GM19238 (cell line): ENCODE measurements at regions not wholly inside any gene's neighbourhood (a gene's known extent, or its start where the extent isn't known, plus 50 kb on each side); places are given as distances from the start of the nearest gene placed in this dataset.
"Not testable (repeated sequence)": the region's sequence is repeated elsewhere in the genome, so short reads cannot be mapped to it uniquely, and the experiment has no call there.

ENCODE experiments used
- DNase-seq: peaks from one replicate; pipeline ENCODE4 v3.0.0; 2011; ENCODE audit warnings: low spot score; ENCODE audit not compliant: insufficient read length

GRCh38 chr20:4366076-4366475 is 117.0 kb upstream of the ADRA1D start:
- no peak for DNase-seq

DNA sequence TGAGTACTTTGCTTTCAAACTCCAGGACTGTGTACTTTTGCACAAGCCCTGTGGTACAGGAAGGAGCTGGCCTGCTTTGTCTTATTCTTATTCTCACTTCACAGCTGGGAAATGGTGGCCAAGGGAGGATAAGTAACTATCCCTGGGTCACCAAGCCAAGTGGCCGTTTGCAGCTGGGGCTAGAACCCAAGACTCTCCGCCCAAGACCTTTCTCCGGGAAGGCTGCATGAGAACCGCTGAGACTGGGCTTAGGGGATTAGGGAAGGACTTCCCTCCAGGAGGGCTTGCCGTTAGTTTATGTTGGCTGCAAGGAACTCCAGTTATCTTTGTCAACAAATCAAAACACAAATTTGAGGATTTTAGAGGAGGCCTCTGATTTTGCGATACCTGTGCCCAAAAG is 109.5 kb upstream of the ADRA1D start:
- no peak for DNase-seq

GRCh38 chr20:4352348-4352747 is 103.3 kb upstream of the ADRA1D start:
- no peak for DNase-seq

- no peak for DNase-seq
Measured at GRCh38 chr20:4350096-4350495, 101.0 kb upstream of the ADRA1D start.

- no peak for DNase-seq
Measured at GRCh38 chr20:4344670-4345069, 95.6 kb upstream of the ADRA1D start.

DNA sequence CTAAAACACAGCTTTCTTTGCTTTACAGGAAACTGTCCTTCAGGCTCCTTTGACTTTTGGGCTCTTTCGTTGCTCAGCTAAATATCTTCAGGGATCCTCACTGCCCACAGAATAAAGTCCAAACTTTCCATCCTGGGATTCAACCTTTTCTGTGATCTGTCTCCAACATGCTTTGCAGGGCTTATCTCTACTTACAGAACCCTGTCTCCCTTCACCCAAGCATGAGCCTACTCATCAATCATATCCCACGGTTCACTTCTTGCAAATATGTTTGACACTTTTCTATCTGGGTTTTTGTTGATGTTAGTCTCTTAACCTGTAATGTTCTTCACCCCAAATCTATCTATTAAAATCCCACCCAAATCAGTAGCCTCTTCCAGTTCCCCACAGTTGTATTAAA is 93.5 kb upstream of the ADRA1D start:
- no peak for DNase-seq

- DNase-seq: no peak
Measured at GRCh38 chr20:4341804-4342485, 92.9 kb upstream of the ADRA1D start.

GRCh38 chr20:4335722-4336121 is 86.6 kb upstream of the ADRA1D start:
- DNase-seq: no peak

GRCh38 chr20:4332121-4332860 is 83.2 kb upstream of the ADRA1D start:
- no peak for DNase-seq

DNA sequence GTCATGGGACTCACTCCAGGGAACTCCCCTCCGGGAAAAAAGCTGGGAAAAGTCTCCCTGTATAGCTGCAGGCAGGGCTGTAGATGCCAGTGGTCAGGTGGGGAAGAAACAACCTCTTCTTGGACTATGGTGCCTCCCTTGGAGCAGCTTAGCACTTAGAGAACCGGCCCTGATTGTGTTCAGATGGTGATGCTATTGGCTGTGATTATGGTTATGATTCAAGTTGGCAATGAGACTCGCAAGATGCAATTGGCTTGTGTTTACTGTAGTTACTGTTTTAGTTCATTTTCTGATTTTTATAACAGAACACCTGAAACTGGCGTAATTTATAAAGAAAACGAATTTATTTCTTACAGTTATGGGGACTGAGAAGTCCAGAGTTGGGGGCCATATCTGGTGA is 80.9 kb upstream of the ADRA1D start:
- no peak for DNase-seq

DNA sequence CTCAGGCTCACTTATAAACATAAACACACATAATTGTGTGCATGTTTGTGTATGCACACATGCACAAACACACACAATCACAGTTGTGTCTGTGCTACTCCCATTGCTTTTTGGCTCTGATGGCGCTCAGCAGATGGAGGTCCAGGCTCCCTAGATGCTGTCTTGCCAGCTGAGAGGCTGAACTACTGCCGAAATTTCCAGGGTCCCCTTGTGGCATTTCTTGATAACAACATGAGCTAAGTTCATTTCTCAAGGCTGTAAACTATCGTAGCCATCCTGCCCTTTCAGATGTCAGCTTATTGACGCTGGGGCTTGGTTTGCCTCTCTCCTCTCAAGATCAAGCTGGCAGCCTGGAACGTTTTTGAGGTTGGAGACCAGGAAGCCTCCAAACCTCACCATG is 80.1 kb upstream of the ADRA1D start:
- DNase-seq: no peak

DNA sequence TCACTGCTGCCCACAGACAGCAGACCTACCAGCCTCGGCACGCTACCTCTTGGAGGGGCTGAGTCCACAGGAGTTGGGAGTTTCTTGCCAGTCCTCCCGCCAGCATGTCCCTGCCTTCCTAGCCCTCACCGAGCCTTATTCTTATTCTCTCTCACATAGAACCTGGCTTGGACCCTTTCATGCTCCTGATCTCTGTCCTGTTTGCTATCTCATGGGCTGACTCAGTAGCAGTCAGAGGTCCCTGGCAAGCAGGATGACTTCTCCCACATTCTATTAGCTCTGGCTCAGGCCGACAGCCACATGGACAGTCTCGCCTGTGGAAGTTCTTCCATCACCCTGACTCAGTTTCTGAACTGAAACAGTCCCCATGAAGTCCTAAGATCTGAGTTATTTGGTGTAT is 79.5 kb upstream of the ADRA1D start:
- DNase-seq: no peak

DNA sequence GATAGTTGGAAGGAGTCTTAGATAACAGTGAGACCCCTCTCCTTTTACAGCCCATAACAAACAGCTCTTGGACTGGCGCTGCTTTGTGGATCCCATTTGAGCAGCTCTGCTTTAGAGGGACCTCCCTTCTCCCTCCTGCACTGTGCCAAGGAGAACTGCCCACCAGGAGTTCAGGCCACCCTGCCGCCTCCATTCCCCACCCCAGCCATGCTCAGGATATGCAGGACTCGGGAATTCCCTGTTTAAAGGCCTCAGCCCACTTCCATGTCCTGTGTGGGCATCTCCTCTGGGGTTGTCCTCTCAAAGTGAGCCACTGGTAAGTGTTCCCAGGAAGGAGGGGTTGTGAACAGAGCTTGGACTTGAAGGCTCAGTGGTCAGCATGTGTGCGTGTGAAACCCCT is 78.9 kb upstream of the ADRA1D start:
- DNase-seq: no peak

DNA sequence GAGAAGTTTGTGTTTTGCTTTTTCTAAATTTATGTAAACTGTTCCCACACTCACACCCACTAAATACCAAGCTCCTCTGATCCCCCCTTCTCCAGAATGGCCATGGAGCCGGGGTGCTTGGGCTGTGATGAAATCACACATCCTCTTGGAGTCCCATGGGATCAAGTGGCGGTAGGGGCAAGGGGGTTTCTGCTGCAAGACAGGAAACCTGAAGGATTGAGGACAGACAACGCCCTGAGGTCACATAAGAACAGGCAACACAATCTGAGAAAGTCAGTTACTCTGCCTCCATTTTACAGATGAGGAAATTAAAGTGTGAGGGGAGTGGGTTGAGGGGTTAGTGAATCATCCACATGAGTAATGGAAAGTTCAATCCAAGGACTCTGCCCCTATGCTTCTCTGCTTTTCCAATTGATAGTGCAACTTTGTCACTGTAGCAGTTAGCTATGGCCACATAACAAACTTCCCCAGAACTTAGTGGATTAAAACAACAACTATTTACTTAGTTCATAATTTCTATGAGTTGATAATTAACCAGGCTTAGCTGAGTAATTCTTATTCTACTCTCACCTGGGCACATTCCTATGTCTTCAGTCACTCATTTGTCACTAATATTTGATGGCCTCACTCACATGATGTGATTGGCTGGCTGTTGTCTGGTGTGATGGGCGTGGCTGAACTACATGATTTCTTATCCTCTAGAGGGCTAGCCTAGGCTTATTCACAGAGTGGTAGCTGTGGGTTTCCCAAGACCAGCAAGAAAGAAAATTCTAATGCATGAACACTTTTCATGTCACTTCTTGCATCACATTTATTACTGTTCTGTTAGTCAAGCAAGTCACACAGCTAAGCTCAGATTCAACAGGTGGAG is 77.3 kb upstream of the ADRA1D start:
- DNase-seq: no peak

DNA sequence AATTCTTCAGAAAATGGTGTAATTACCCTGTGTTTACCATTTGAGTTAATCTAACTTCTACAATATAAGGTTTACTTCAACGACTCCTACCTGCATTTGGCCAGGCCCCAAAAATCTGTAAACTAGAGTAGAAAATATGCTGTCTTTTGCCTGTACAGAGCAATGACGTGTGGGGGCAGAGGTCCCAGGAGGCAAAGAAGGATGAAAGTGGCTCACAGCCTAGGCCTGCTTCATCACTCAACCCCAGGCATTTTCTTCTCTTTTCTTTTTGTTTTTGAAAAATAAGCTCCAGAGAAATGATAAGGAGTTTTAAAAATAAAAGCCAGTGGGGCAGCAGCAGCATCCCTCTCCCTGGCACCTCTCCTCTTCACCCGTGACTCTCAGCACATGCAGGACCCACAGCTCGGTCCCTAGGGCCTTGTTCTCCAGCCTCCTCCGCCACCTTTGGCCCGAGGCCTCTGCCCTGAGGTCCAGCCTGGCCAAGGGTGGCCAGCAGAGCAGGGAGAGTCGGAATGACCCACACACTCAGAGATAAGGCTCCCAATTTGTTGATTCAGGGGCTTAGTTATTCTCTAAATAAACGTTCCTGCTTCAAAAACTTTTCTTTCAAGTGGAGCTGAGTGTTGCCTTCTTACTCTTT is 76.6 kb upstream of the ADRA1D start:
- DNase-seq: no peak

GRCh38 chr20:4324611-4325243 is 75.6 kb upstream of the ADRA1D start:
- DNase-seq: no peak

DNA sequence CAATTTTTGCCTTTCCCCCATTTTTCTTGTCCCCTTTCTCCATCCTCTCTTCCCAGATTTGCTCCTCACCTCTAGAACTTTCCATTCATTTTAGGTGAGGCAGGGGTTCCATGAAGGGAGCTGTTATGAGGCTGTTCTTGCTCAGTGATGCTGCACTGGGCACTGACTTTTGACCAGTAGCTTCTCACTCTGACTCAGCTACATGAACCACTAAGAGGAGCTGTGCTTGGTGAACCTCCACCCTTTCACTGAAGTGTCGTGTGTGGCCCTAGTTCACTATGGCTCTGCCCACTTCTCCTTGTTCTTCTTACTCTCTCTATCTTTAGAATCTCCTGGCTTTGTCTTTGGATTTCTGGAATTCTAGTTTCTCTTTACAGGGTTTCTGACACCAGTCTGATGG is 73.4 kb upstream of the ADRA1D start:
- DNase-seq: no peak

GRCh38 chr20:4320291-4320690 is 71.2 kb upstream of the ADRA1D start:
- no peak for DNase-seq

DNA sequence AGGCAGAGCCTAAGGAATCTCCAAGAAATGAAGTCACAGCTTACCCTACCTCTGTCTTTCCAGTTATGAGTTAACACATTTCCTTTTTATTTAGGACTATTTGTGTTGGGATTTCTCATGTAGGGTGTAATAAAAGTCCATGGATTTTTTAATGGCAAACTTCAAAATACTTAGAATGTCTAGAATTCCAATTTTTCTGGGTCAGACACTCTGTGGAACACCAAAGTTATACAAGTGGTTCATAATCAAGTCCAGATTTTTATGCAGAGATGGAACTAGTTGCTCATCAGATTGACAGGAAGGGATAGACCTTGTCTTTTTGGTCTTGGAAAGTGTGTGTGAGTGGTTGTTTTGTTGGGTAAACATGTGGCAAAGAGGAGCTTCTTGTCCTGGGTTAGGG is 69.8 kb upstream of the ADRA1D start:
- DNase-seq: no peak

DNA sequence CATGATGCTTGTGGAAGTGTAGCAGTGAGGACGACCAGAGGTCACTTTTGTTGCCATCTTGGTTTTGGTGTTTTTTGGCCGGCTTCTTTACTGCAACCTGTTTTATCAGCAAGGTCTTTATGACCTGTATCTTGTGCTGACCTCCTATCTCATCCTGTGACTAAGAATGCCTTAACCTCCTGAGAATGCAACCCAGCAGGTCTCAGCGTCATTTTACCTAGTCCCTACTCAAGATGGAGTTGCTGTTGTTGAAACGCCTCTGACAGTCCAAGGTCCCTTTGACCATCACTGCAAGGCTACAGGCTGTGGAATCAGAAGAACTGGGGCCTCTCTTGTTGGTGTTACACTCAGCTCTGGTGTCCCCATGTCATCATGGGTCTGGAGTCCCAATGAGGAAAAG is 61.5 kb upstream of the ADRA1D start:
- not testable (repeated sequence) for DNase-seq

DNA sequence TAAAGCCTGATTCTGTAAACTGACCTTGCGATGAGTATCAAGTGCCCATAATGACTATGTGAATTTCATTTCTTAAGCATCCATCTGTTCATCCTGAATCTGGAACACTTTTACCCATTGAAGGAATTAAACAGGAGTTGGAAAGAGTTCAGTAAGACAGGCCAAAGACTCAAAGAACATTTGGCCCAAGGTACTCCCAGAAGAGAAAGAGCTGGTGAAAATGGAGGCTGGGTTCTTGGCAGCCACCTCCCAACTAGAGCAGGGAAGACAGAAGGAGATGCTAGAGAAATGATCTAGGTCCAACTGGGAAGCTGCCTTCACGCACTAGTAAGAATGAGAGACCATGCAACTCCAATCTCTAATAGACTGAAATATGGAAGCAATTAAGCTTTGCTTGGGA is 57.1 kb upstream of the ADRA1D start:
- no peak for DNase-seq
